ENCODE measurements at regions not wholly inside any gene's neighbourhood (a gene's known extent, or its start where the extent isn't known, plus 50 kb on each side); places are given as distances from the start of the nearest gene placed in this dataset.

DNA sequence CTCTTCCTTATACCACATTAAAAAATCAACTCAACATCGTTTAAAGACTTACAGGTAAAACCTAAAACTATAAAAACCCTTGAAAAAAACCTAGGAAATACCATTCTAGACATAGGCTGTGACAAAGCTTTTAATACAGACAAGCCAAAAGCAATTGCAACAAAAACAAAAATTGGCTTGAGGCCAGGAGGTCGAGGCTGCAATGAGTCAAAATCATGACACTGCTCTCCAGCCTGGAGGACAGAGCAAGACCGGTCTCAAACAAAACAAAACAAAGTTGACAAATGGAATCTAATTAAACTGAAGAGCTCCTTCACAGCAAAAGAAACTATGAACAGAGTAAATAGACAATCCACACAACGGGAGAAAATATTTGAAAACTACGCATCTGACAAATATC, 1057.8 kb downstream of the FSCB start:
- TF ChIP-seq, protein P1, sequence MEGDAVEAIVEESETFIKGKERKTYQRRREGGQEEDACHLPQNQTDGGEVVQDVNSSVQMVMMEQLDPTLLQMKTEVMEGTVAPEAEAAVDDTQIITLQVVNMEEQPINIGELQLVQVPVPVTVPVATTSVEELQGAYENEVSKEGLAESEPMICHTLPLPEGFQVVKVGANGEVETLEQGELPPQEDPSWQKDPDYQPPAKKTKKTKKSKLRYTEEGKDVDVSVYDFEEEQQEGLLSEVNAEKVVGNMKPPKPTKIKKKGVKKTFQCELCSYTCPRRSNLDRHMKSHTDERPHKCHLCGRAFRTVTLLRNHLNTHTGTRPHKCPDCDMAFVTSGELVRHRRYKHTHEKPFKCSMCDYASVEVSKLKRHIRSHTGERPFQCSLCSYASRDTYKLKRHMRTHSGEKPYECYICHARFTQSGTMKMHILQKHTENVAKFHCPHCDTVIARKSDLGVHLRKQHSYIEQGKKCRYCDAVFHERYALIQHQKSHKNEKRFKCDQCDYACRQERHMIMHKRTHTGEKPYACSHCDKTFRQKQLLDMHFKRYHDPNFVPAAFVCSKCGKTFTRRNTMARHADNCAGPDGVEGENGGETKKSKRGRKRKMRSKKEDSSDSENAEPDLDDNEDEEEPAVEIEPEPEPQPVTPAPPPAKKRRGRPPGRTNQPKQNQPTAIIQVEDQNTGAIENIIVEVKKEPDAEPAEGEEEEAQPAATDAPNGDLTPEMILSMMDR (IDR thresholded peaks at IDR 0.05): no peak
- no peak for TF ChIP-seq SREBF2 (IDR thresholded peaks at IDR 0.05)
- no peak for TF ChIP-seq CEBPB (IDR thresholded peaks at IDR 0.05)
